Activated T-cell treated with anti-CD3 and anti-CD28 coated beads, Interleukin-2, amount 50 U/mL, for 72 hours (primary cell): ENCODE measurements at regions not wholly inside any gene's neighbourhood (a gene's known extent, or its start where the extent isn't known, plus 50 kb on each side); places are given as distances from the start of the nearest gene placed in this dataset.
"Not testable (repeated sequence)": the region's sequence is repeated elsewhere in the genome, so short reads cannot be mapped to it uniquely, and the experiment has no call there.

Source experiments
- ATAC-seq, 2 donors: fragments of 150-1000 bp; cut with Tn5 transposase; replicated peaks in 1 of 2; 2 replicates each; pipeline ENCODE4 v1.10.0; 2021; ENCODE audit warnings: moderate library complexity in 2 of 2, mild to moderate bottlenecking in 1 of 2
- DNase-seq, 2 donors: peaks; one replicate each; pipeline ENCODE4 v3.0.0; 2021 to 2022; ENCODE audit warnings: mixed read lengths in 1 of 2
- H3K27ac Mint-ChIP-seq: one replicate; pipeline ENCODE4 v1.8.0; 2022; ENCODE audit warnings: mild to moderate bottlenecking, moderate library complexity, mixed read lengths
- H3K27me3 Mint-ChIP-seq: one replicate; pipeline ENCODE4 v1.8.0; 2022; ENCODE audit warnings: low read depth, mixed read lengths
- H3K36me3 Mint-ChIP-seq, 2 donors: one replicate each; pipeline ENCODE4 v1.8.0; 2022; ENCODE audit warnings: mixed read lengths in 2 of 2, mild to moderate bottlenecking in 1 of 2; ENCODE audit not compliant: insufficient read depth in 2 of 2
- H3K4me1 Mint-ChIP-seq: one replicate; pipeline ENCODE4 v1.8.0; 2022; ENCODE audit warnings: low read depth, mixed read lengths
- H3K4me3 Mint-ChIP-seq, 2 donors: one replicate each; pipeline ENCODE4 v1.8.0; 2022; ENCODE audit warnings: mild to moderate bottlenecking in 2 of 2, mixed read lengths in 2 of 2, moderate library complexity in 2 of 2
- H3K9me3 Mint-ChIP-seq, 2 donors: one replicate each; pipeline ENCODE4 v1.8.0; 2022; ENCODE audit warnings: mixed read lengths in 2 of 2

DNA sequence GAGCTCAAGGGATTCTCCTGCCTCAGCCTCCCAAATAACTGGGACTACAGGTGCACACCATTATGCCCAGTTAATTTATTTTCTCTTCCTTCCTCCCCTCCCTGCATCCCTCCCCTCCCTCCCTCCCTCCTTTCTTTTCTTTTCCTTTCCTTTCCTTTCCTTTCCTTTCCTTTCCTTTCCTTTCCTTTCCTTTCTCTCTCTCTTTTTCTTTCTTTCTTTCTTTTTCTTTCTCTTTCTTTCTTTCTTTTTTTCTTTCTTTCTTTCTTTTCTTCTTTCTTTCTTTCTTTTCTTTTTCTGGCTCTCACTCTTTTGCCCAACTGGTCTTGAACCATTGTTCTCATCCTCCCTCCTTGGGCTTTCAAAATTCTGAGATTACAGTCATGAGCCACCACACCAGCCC is 873.0 kb upstream of the KLHL1 start:
- not testable (repeated sequence) for H3K27ac Mint-ChIP-seq, H3K27me3 Mint-ChIP-seq, DNase-seq, ATAC-seq, H3K4me1 Mint-ChIP-seq, H3K36me3 Mint-ChIP-seq, H3K9me3 Mint-ChIP-seq, H3K4me3 Mint-ChIP-seq

DNA sequence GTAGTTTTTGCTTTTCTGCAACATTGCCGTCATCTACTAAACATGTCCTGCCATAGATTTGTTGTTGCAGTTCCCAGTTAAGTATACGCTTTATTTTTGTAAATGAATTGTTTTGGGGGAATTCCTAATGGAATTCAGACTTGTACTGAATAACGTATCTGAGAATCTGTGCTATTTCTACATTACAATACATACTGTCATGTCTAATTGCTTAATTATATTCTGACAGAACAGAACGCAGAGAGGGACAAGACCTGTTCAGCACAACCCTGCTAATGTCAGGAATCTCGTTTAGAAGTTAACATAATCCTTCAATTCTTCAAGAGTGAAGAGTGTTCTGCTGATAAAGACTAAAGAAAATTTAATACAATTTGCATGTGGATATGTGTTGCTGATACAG is 861.1 kb upstream of the KLHL1 start:
- no peaks in the 10 kb centered on the region for H3K36me3 Mint-ChIP-seq
- no peaks in the 10 kb centered on the region for H3K27me3 Mint-ChIP-seq
- ATAC-seq = no peak

DNA sequence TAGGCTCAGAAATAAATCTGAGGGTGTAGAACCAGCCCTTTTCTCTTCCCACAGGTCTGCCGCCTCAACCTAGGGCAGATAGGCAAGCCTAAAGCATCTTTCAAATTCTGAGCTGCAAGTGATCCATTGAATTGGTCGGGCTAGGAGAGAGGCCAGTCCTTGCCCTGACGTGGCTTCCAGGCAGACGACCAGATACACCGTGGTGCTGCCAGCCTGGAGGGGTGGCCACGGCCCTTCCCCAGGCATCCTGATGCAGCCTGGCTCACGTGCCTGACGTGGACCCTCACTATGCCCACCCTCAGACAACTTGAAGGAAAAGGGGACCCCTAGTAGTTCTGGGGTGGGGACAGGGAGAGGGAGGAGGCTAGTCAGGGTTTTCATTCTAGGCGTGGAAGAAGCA is 859.3 kb upstream of the KLHL1 start:
- no peaks in the 10 kb centered on the region for H3K27me3 Mint-ChIP-seq
- ATAC-seq = no peak
- H3K4me1 Mint-ChIP-seq = no peaks in the 10 kb centered on the region
- H3K36me3 Mint-ChIP-seq = no peaks in the 10 kb centered on the region
- no peaks in the 10 kb centered on the region for H3K9me3 Mint-ChIP-seq
- DNase-seq = no peak
- no peak overlapping the region for H3K27ac Mint-ChIP-seq
- no peak overlapping the region for H3K4me3 Mint-ChIP-seq

More for the DNA sequence above, 861.1 kb upstream of the KLHL1 start:
- DNase-seq = no peak
- H3K4me1 Mint-ChIP-seq = no peaks in the 10 kb centered on the region
- H3K4me3 Mint-ChIP-seq = no peak overlapping the region
- H3K27ac Mint-ChIP-seq = no peak overlapping the region
- H3K9me3 Mint-ChIP-seq = peaks cover 0 to 2% of the 10 kb centered on the region in 2 donors

DNA sequence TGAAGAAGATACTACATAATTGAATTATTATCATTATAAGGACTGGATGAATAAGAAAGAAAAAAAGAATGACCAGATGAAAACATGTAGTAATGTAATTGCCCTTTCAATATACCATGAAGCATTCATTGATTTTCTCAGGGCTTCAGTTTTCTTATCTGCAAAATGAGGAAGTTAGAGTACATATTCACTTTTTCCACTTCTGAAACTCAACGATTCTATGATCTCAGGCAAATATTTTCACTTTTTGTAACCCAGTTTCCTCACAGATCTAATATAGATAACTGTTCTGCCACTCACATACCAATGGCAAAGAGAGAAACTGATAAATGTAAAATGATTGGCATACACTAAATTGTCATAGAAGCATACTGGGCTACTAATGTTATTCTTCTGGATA is 856.6 kb upstream of the KLHL1 start:
- Mint-ChIP-seq H3K27me3 (no peaks in the 10 kb centered on the region), H3K9me3 (no peaks in the 10 kb centered on the region), H3K27ac (no peak overlapping the region), H3K4me3 (no peak overlapping the region), H3K36me3 (no peaks in the 10 kb centered on the region), H3K4me1 (no peaks in the 10 kb centered on the region)
- ATAC-seq (no peak), DNase-seq (no peak)

DNA sequence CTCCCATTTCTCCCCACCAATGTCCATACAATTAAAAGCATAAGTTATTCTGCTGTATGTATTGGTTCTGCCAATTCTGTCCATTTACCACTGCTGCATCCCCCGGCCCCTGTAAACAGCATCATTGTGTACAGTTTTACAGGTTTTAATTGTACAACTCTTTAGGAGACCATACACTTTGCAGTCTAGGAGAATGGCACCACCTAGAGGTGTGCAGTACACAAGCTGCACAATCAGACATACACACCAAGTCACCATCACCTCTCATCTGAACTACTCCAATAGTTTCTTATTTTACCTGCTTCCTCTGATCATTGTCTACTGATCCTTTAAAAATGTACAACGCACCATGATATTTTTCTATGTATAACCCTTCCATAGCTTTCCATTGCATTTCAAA is 855.9 kb upstream of the KLHL1 start:
- Mint-ChIP-seq H3K4me1 (no peaks in the 10 kb centered on the region), H3K27ac (no peak overlapping the region), H3K27me3 (no peaks in the 10 kb centered on the region), H3K4me3 (no peak overlapping the region), H3K9me3 (no peaks in the 10 kb centered on the region), H3K36me3 (no peaks in the 10 kb centered on the region)
- ATAC-seq (no peak), DNase-seq (no peak)

DNA sequence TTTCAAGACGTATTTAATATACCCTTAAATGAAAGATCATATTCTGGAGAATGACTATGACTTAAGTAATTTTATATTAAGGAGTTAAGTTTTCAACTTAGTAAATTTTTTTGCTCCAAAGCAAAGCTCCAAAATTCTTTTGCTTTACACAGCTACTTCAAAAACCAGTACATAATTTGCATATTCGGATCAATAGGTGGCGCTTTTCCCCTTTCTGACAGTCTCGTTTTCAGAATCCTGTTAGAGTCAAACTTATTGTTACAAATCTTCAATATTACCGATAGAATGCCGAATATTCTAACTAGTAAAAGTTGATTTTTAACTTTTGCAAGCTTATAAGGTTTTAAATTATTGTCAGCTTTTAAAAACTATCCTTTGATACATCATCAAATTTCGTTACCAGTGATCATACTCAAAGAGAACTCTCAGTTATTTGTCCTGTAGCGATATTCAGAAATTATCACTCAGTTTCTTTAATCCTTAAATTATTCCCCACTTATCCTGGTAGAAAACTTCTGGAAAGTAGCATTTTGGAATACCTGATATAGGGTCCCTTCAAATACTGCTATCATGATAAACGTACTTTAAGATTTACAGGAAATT is 852.7 kb upstream of the KLHL1 start:
- no peaks in the 10 kb centered on the region for H3K36me3 Mint-ChIP-seq
- H3K4me1 Mint-ChIP-seq = no peaks in the 10 kb centered on the region
- H3K4me3 Mint-ChIP-seq = no peak overlapping the region
- H3K27me3 Mint-ChIP-seq = no peaks in the 10 kb centered on the region
- H3K27ac Mint-ChIP-seq = no peak overlapping the region
- ATAC-seq (no peak), DNase-seq (no peak)
- H3K9me3 Mint-ChIP-seq = peaks cover 0 to 1% of the 10 kb centered on the region in 2 donors

DNA sequence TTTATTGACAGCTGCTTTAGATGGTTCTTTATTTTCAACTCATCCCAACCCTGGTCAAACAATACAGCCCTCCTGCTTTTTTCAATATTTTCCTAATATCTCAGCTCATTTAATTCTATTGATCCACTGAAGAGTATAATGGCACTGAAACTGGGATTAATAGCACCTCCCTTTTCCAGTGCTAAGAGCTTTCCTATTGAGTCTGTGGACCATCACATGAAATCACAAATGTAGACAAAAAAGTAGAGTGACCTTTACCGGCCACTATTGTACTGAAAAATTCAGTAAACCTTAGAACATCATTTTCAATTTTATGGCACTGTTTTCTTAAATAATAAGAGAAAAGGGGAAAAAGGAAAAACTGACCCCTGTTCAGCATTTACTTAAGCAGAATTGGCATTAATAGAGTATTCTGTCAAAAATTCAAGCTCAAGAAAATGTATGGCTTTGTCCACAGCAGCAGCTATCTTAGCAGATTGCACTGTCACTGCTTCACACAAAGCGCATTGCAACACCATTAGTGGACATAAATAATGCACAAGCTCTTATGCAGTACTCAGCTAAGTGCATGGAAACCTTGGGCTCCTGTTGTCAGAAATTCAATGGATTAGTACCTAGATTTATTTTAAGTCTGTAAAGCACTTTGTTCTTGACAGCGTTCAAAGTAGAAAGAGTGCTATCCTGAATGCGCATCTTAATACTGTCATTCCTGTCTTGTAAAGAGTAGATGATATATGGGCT is 851.0 kb upstream of the KLHL1 start:
- H3K27ac Mint-ChIP-seq = no peak overlapping the region
- H3K4me1 Mint-ChIP-seq = no peaks in the 10 kb centered on the region
- no peaks in the 10 kb centered on the region for H3K36me3 Mint-ChIP-seq
- no peaks in the 10 kb centered on the region for H3K27me3 Mint-ChIP-seq
- DNase-seq (no peak), ATAC-seq (no peak)
- peaks cover 0 to 1% of the 10 kb centered on the region in 2 donors for H3K9me3 Mint-ChIP-seq
- no peak overlapping the region for H3K4me3 Mint-ChIP-seq

DNA sequence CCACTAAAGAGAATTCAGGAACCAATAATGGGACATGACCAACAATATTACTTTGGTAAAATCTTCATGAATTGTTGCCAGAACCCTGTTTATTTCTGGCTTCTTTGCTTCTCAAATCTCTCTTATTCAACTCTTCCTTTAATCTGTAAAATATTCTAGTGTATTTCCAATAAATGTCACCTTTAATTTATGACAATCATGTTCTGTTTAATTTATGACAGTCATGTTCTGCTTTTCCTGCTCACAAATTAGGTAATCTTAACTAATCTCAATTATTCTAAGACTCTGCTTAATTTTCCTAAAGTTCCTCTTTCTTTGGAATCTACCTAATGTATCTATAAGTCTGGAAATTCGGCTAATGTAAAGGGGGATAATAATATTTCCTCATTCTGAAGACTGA is 847.6 kb upstream of the KLHL1 start:
- Mint-ChIP-seq H3K4me1 (no peaks in the 10 kb centered on the region), H3K27ac (no peak overlapping the region), H3K9me3 (peaks cover 0 to 3% of the 10 kb centered on the region in 2 donors), H3K4me3 (no peak overlapping the region), H3K27me3 (no peaks in the 10 kb centered on the region), H3K36me3 (no peaks in the 10 kb centered on the region)
- DNase-seq (no peak), ATAC-seq (no peak)

DNA sequence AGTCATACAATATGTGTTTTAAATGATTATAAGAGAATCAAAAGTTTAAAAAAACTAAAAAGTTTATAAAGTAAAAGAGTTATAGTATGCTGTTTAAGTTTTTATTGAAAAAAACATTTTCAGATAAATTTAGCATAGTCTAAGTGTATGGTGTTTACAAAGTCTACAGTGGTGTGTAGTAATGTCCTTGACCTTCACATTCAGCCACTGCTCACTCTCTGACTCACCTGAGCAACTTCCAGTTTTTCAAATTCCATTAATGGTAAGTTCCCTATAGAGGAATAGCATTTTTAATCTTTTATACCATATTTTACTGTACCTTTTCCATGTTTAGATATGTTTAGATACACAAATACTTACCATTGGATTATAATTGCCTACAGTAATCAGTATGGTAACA is 842.4 kb upstream of the KLHL1 start:
- H3K4me1 Mint-ChIP-seq = no peaks in the 10 kb centered on the region
- H3K27ac Mint-ChIP-seq = no peak overlapping the region
- H3K4me3 Mint-ChIP-seq = no peak overlapping the region
- ATAC-seq = no peak
- no peaks in the 10 kb centered on the region for H3K36me3 Mint-ChIP-seq
- no peak for DNase-seq
- H3K9me3 Mint-ChIP-seq = peaks cover 0 to 2% of the 10 kb centered on the region in 2 donors
- no peaks in the 10 kb centered on the region for H3K27me3 Mint-ChIP-seq

DNA sequence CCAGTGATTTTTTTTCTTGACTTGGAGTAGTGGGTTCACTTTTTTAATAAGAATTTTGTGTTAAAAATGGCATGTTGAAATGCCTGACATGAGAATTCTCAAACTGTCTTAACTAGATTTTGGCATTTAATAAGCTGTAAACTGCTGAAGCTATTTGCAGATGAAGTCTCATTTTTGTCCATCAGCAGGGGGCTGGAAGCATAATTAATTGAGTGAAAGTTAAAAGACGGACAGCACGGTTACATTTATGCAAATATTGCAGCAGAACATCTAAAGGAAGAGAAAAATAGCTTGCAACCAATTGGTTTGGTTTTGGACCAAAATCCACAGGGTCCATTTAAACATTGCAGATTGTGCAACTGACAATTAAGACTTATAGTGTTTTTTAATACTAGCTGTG is 837.3 kb upstream of the KLHL1 start:
- Mint-ChIP-seq H3K27me3 (no peaks in the 10 kb centered on the region), H3K4me1 (no peaks in the 10 kb centered on the region), H3K4me3 (no peak overlapping the region), H3K27ac (no peak overlapping the region), H3K36me3 (no peaks in the 10 kb centered on the region), H3K9me3 (peaks cover 3 to 4% of the 10 kb centered on the region in 2 donors)
- no peak for DNase-seq
- ATAC-seq = no peak

DNA sequence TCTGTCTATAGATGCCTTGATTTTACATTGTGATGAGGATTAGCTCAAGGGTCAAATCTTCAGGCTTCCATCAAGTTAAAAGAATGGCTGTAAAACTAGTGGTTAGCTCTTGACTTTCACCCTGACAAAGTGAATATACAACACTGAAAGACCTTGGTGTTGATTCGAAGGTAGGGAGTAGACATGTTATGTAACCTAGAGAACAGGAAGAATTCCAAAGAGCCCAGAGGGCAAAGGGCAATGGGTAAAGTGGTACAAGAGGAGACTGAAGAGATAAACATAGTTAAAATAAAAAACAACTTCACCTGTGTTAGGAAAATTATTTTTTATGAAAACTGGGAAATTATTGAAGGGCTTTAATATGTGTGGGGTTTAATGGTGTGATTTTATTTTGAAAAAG is 833.2 kb upstream of the KLHL1 start:
- DNase-seq = no peak
- Mint-ChIP-seq H3K36me3 (no peaks in the 10 kb centered on the region), H3K27me3 (no peaks in the 10 kb centered on the region), H3K9me3 (peaks cover 3 to 6% of the 10 kb centered on the region in 2 donors), H3K4me3 (no peak overlapping the region), H3K27ac (no peak overlapping the region), H3K4me1 (no peaks in the 10 kb centered on the region)
- no peak for ATAC-seq

DNA sequence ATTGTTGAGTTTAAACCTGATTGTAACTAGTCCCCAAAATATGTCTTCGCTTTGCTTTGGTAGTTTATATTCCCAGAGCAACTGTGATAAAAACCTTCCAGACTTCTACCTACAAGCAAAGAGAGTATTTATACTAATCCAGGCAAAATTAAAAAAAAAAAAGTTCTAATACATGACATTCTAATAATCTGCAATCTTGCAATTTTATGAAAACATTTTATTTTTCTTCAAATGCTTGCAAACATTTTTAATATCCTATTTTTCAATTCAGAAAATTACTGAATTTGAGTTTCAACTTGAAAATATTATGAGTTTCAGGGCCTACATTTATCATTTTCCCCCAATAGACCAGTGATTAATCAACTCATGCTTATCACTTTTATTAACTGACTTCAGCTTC is 830.2 kb upstream of the KLHL1 start:
- H3K9me3 Mint-ChIP-seq = peaks cover 3 to 13% of the 10 kb centered on the region in 2 donors
- H3K36me3 Mint-ChIP-seq = no peaks in the 10 kb centered on the region
- no peaks in the 10 kb centered on the region for H3K4me1 Mint-ChIP-seq
- DNase-seq = no peak
- H3K4me3 Mint-ChIP-seq = no peak overlapping the region
- no peak overlapping the region for H3K27ac Mint-ChIP-seq
- ATAC-seq = no peak
- H3K27me3 Mint-ChIP-seq = no peaks in the 10 kb centered on the region

DNA sequence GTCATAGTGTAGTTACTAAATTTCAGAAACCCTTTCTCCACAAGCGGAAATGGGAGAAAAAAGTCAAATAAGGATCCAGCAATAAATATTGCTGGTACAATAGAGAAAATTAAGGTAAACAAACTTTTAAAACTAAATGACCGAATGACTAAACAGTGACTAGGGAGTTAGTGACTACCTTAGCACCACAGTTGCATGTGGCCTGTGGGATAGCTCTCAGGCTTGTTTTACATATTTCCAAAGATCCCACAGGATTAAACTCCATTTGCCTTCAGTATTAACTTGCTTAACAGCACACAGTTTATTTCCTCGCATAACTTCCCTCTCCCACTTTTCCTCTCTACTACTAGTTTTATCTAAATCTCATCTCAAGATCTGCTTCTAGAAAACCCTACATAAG is 824.3 kb upstream of the KLHL1 start:
- Mint-ChIP-seq H3K27me3 (no peaks in the 10 kb centered on the region), H3K27ac (no peak overlapping the region), H3K9me3 (peaks cover 0 to 14% of the 10 kb centered on the region in 2 donors), H3K4me3 (no peak overlapping the region), H3K4me1 (no peaks in the 10 kb centered on the region), H3K36me3 (no peaks in the 10 kb centered on the region)
- ATAC-seq = no peak
- no peak for DNase-seq
